NCI-H1105 treated with DMSO at 0.1 percent for 48 hours (cell line): ENCODE measurements at regions not wholly inside any gene's neighbourhood (a gene's known extent, or its start where the extent isn't known, plus 50 kb on each side); places are given as distances from the start of the nearest gene placed in this dataset.
"Not testable (repeated sequence)": the region's sequence is repeated elsewhere in the genome, so short reads cannot be mapped to it uniquely, and the experiment has no call there.

Experiments
- DNase-seq: peaks from one replicate; lab custom pipeline; 2025; lab: John Stamatoyannopoulos, UW

DNA sequence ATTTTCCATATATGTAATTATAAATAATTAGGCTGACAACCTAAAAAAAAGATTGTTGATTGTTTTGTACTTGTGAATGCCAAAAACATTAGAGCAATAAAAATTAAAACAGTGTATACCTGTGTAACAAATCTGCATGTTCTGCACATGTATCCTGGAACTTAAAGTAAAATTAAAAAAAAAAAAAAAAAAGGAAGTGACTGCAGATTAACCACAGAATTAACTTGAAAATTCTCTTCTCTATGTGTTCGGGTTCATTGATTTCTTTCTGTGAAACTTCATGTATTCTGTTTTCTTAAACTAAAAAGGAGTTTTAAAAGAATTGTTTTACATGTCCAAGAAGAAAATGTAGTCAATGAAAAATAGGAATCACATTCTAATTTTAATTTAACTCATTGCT, 95.7 kb downstream of the FASLG start:
- no peak for DNase-seq

DNA sequence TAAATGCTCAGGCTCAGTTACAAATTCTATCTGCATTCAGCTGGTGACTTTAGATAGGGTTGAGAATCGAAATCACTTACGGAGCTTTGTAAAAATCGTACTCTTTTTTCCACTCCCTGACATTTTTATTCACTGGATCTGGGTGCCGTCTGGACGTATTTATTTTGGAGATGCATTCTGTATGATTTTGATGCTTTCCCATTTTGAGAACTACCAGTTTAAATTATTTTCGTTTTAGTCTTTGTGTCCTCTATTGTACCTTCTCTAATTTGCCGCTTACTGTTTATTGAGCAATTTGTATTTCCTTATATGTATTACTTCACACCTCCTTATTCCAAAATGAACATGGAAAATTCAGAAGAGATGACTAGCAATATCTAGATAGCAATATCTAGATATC, 96.2 kb downstream of the FASLG start:
- DNase-seq, result no peak

DNA sequence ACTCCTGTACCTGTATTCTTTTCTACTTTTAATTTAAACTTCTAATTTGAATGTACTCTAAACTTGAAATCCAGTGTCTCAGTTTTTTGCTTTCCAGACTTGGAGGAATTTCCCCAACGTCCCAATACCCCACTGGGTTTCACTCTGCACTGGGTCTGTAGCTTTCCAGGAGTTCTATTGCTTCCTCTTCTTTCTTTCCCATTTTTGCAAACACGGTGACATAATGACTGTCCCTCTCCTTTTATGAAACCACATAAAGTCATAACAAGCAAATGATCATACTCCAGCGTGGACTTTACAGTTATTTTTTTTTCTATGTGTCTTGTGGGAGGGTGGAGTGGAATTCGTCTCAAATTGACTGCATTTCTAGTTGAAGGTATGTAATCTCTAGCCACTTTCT, 97.1 kb downstream of the FASLG start:
- DNase-seq, result no peak

DNA sequence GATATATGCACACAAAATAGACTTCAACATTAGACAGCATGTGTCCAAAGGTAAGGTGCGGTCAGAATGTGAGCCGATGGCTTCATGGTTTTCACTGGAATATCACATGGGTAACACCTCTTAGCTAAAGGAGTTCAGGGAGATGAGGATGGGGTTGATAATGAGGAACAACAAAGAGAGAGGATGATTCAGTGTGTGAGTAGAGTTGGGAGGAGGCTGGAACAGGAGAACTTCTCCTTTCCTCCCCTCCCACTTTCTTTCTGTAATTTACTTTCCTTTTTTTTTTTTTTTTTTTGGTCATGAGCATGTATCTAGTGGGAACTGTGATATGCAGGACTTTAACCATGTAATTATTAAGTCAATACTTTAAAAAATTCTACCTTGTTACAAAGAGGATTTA, 99.4 kb downstream of the FASLG start:
- DNase-seq, result no peak

DNA sequence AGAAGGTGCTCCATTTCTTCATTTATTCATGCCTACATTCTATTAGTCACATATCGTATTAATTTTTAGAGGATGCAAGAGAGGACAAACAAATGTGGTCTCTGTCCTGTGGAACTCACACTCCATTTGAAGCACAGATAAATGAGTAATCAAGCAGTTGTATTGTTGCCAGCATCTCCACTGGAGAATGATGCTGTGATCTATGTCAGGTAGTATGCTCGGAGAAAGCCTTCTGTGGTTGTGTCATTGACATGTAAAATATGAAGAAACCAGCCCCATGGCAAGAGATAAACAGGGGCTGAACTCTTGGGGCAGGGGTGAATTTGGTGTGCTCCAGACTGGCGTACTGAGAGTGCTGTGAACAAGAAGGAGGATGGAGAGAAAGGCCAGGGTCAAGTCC, 101.2 kb downstream of the FASLG start:
- no peak for DNase-seq

DNA sequence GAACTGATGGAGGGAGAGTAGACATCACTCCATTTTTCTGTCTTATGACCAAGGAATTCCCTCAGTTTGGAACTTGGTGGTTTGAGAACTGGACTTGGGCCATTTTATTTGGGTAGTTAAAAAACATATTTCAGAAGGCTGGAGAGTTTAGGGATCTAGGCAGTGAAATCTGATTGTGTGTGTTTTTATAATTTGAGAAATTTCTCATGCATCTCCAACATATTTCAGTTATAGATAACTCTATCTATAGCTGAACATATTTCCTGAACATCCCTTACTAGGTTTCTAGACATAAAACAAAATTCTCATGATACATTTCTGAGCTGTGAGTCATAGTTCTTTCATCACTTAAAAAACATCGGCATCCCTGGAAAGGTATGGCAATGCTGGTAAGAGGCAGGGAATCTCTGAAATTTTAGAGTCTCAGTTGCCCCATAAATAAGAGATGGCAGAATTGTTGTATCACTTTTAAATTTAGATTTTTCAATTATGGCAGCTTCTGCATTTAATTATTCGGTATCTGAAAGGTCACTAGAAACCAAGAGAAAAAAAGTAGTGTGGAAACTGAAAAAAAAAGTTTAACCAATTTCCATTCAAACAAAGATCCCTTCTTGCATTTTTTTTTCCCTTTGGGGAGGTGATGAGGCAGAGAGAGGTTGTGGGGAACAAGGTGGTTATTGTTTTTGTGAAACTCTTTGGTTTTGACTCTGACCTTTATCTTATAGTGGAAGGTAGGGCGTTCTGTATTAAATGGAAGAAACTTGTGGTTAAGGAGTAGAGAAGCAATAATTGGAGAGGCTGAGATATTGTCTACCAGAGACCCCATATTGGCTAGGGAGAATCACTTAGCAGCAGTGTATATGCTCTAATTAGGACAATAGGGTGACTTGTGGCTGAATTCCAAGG, 102.9 kb downstream of the FASLG start:
- no peak for DNase-seq

DNA sequence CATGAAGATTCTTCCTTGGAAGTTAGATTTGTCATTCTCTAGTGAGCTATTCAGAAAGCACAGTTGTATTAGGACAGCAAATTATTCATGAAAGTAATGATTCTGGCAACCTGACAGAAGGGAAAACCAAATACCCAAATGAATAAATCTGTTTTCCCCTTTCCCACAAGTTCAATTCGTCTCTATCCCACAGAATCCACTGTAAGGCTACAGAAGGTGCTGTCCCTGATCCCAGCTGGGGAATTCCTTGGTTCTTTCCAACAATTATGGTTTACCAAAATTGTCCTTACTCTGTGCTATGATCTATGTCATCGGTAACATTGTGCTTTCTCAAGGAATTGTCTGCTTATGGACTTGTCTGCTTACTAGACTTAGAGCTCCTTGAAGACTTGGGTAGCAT, 104.2 kb downstream of the FASLG start:
- DNase-seq, result no peak

DNA sequence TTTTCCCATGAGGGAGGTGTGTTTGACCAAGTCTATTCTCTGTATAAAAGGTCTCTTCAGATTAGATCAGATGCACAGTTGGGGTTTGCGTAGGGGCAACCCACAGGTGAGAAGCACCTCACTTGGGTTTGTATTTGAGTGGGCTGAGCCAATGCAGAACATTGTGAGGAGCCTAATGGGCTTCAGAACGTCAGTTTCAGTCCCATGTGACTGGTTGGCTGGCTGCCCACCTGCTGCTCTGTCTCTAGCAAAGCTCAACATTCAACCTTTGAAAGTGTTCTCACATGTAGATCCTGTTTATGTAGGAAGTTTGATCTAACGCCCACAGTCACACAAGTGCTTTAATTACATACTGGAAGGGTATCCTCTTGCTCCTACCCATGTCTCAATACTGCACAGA, 105.5 kb downstream of the FASLG start:
- no peak for DNase-seq

DNA sequence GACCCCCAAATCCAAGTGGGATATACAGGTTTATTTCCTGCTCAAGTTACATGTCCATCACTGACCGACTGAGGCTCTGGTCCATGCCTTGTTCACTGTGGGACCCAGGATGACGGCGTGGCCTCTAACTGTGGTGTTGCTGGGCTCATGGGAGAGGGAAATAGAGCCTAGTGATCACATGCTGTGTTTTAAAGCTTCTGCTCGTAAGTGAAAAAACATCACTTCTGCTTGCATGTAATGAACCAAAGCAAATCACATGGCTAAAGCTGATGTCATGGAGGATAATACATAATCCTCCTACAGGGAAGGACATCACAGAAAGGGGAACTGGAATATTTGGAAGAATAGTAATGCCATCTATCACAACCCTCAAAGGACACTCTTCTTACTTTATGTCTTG, 107.6 kb downstream of the FASLG start:
- no peak for DNase-seq

DNA sequence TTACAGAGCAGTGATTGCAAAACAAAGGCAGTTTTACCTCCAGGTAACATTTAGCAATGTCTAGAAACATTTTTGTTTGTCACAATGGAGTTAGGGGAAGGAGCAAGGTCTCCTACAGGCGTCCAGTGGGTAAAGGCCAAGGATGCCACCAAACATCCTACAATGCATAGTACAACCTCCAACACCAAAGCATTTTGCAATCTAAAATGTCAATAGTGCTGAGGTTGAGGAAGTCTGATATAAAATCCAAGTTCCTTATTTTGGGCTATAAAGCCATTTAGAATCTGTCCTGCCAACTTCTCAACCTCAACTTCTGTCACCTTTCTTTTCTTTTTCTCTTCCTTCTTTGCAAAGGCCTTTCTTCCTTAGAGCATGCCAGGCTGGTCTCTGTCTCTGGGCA, 111.2 kb downstream of the FASLG start:
- no peak for DNase-seq

DNA sequence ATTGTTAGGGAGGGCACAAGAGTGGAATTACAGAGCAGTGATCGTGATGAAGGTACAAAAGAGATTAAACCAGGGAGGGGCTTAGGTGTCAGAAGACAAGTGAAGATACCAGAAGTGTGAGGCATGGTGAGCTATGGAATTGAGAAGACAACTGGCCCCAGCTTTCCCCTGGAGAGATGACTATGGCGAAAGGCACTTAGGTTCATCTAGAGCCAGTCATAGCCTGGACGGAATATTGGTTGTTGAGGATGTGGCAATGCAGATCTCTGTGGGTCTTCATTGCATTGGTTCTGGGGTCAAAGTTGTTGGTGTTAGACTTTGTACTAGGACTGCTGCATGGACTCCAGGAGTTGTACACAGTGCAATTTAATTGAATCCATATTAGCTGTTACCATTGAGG, 115.7 kb downstream of the FASLG start:
- DNase-seq, result no peak

DNA sequence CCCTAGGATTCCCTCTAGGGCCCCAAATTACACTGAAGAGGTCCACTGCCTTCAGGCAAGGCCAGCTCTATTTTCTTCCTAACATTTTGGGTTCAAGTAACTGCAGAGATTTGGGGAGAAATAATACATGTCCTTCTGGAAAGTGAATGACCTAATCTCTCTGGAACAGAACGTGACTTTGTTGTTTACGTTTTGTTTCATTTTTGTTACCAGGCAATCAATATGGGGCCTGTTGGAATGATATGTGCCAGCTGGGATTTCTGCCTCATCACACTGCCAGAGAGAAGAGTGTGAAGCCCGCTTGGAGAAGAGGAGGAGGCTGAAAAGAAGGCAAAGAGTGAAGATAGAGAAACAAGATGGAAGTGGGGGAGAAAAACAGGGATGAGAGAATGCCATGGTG, 116.7 kb downstream of the FASLG start:
- no peak for DNase-seq

DNA sequence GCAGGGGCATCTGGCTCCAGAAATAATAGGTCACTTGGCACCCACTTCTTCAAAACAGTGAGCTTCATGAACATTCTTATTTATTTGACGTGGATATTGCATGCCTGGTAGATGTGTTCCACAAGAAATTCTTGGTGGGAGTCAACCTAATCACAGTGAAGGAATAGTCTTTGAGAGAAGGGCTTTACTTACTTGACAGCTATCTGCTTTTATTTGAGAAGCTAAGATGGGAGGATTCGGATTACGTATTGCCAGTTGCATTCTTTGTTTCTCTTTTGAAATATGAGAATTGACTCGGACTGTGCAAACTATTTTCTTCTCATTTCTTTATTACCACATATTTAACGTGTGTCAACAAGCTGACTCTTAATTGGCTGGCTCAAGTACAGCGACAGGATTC, 117.2 kb downstream of the FASLG start:
- DNase-seq, result no peak

DNA sequence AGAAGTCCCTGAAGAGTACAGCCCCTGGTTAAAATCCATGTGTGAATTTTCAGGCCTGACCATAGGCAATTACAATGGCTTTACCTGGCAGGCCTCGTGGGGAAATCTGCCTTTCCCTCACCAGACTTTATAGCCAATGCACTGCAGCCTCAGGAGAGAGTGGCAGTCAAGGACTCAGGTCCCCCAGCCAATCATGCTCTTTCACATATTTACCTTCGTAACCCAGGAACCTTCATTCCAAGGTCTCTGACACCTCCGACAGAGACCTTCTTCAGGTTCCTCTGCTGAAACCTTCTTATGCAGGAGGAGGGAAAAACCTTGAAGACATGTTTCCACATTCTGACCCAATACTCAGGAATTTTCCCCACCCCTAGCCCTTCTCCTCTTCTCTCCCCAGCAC, 118.9 kb downstream of the FASLG start:
- DNase-seq, result no peak

DNA sequence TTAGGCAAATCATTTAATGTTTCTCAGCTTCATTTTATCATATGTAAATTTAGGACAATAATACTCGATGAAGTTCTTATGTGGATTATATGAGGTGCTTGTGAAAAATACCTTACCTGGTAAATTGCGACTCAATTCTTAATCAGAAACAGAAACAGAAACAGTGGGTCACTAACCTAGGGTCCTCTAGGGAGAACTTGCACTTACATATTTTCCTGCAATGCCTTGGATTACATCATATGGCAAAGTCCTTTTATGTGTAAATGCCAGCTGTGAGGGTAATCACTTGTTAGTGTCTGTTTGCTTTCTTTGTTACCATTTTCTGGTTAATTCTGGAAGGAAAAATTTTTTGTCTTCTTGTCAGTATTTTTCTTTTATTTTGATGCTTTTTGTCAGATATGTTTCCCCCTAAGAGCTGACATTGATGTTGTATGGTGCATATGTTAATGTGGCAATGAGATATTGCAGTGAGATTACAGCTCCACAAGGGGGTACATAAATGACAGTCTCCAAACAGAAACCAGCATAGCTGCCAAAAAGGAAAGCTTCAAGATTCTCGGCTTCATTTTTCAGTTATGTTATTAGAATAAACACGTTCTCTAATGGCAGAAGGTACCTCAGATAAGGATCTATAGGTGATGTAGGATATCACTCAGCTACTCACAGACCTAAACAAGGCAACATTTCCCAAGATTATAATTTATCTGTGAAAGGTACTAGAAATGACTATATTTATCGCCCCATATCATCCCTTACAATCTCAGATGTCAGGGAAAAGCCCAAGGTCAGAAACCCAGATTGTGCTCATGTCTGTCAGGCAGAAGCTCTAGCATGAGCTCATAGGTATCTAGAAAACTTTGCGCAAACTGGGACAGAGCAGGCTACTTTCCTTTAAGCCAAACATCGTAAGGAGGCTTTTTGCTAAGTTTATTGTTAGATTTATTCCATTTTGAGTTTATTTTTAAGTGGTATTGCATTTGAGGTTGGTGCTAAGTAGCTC, 119.9 kb downstream of the FASLG start:
- DNase-seq, result no peak

DNA sequence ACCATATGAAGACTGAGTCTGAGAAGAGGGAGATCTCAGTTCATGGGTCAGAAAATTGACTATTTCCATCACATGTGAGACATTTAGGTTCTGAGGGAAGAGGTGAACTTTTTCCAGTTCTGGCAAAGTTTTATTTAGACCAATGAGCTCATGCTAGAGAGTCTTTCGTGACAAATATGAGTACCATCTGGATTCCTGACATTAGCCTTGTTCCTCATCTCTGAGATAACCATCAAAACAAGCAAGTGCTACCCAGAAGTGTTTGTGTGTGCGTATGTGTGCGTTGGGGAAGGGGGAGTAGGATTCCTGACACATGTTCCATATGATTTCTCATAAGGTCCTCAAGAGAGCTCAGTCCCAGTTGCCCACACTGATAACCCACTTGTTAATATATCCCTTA, 120.6 kb downstream of the FASLG start:
- no peak for DNase-seq

DNA sequence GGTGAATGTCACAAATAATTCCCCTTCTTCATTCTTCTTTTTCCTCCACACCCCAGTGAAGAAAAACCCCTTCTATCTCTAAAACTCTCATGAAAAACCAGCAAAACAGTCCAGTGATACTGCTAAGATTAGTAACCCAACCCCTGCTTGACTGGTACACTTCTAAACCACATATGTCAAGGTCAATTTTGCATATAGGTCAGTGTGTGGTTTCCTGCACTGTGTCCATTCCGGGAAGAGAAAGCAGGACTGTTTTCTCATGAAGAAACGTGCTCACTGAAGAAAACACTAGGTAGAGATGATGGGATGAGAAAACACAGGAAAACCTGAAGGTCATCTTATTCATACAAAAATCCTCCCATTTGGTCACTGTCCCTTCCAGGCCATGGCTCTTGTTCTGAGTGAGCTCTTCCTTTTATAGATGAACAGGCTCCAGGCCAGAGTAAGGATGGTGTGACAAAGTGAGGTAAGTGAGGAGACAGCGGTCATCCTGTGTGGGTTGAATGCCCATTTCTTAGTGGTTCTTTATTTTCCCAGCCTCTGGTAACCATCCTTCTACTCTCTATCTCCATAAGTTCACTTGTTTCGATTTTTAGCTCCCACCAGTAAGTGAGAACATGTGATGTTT, 122.7 kb downstream of the FASLG start:
- DNase-seq, result no peak

DNA sequence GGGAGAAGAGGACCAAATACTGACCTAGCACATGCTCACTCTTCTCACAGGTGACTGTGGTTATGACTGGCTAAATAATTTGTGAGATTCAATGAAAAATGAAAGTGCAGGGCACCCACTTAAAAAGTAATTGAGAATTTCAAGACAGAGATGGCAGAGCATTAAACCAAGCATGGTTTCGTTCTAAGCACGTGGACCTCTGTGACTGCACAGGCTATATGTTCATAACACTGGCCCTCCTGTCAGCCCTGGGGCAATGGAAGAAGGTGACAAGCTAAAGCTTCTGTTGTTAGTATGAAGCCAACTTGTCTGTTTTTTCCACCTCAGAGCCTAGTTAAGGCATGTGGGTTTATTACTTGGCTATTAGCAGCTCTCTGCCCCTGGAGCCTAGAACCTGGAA, 130.9 kb downstream of the FASLG start:
- no peak for DNase-seq

DNA sequence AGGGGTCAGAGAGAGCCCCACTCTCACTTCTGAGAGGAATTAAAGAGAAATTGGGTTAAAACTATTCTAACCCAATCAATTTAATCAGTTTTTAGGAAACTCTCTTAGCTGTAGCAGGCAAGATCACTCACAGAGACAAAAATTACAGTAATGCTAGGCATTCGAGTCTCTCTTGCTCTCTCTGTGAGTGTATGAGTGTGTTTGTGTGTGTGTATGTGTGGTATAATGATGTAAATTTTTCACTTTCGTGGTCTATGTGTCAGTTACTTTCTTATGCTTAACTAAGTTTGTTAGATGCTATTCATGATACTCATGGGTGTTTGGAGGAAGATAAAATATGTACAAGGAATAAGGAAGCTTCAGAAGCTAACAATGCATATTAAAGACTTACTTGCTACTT, 131.3 kb downstream of the FASLG start:
- DNase-seq, result no peak

DNA sequence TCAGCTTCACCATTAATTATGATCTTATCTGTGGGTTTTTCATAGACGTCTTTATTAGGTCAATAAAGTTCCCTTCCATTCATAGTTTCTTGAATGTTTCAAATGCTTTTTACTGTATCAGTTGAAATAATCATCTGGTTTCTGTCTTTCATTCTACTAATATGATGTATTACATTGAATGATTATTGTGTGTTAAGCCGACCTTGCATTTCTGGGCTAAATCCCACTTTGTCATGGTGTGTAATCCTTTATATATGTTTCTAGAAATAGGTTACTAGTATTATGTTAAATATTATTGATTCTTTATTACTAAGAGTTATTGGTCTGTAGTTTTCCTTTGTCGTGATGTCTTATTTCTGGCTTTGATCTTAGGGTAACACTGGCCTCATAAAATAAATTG, 134.9 kb downstream of the FASLG start:
- DNase-seq, result no peak

DNA sequence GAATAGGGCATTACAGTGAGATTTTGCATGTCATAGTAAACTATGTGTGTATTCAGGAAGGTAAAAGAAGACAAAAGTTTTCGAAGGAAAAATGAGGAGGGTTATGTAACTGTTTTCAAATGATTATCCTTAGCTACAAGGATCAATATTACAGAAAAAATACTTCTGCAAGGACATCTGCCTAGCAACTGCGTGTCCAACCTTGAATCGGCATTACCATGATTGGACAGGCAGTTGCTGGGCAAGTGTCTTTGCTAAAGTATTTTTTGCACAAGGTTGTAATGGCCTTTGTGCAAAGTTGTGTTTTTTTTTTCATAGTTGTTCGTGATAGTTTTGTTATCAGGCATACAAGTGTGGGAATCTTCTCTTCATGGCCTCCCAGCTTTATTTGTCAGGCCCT, 136.8 kb downstream of the FASLG start:
- DNase-seq, result no peak

DNA sequence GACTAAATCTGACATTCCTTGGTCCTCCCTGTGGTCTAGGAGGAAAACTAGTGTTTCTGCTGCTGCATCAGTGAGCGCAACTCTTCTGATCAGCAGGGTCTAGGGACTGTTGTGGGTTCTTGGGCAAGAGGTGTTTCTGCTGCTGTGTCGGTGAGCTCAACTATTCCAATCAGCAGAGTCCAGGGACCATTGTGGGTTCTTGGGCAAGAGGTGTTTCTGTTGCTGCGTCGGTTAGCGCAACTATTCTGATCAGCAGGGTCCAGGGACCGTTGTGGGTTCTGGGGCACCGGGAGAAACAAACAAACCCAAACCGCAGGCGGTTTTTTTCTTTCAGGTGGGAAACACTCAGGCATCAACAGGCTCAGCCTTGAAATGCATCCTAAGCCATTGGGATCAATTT, 140.9 kb downstream of the FASLG start:
- not testable (repeated sequence) for DNase-seq
